Fibroblast of skin of right quadriceps (primary cell): ENCODE measurements at regions not wholly inside any gene's neighbourhood (a gene's known extent, or its start where the extent isn't known, plus 50 kb on each side); places are given as distances from the start of the nearest gene placed in this dataset.
A peak's percentile ranks its signal among the peaks of the same experiment; 100 is the strongest.
"Not testable (repeated sequence)": the region's sequence is repeated elsewhere in the genome, so short reads cannot be mapped to it uniquely, and the experiment has no call there.

ENCODE experiments used
- DNase-seq: peaks from one replicate; pipeline ENCODE4 v3.0.0-alpha.2; 2013

DNA sequence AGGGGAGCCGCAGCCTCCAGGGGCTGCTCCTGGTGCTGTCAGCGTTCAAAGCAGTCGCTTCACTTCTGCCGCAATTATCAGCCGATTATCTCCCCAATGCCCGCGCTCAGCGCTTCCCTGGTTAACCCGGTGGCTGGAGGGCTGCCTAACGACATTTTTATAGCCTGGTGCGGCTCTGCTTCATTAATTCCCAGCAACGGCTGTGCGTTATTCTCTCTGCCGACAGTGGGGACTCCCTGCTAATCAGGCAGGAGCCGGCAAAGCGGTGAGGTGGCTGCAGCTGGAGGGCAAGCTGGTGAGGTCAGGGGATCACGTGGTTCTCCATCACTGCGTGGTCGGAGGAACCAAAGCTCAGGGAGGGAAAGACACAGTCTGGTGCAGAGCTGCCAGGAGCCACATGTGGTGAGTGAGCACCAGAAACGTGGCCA, 62.9 kb downstream of the GLRX5 start:
- DNase-seq, result peak; percentile 13

GRCh38 chr14:95601650-95602049, 66.8 kb downstream of the GLRX5 start:
- no peak for DNase-seq

- DNase-seq, result no peak
Observed at GRCh38 chr14:95603415-95603814, 68.6 kb downstream of the GLRX5 start.

- DNase-seq, result no peak
Observed at GRCh38 chr14:95606266-95606665, 71.4 kb downstream of the GLRX5 start.

DNA sequence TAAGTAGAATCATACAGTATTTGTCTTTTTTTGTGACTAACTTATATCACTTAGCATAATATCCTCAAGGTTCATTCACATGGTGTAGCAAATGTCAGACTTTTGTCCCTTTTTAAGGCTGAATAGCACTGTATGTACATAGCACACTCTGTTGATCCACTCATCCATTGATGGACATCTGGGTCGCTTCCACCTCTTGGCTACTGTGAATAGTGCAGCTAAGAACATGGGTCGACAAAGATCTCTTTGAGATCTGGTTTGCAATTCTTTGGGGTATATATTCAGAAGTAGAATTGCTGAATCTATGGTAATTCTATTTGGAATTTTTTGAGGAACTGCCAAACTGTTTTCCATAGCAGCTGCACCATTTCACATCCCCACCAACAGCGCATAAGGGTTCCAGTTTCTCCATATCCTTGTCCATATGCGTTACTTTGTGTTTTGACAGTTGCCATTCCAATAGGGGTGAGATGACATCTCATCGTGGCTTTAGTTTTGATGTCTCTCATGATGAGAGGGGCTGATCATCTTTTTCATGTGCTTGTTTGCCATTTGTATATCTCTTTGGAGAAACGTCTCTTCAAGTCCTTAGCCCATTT, 73.9 kb downstream of the GLRX5 start:
- no peak for DNase-seq

- DNase-seq, result peak; percentile 21
Observed at GRCh38 chr14:95609398-95609990, 74.6 kb downstream of the GLRX5 start.

DNA sequence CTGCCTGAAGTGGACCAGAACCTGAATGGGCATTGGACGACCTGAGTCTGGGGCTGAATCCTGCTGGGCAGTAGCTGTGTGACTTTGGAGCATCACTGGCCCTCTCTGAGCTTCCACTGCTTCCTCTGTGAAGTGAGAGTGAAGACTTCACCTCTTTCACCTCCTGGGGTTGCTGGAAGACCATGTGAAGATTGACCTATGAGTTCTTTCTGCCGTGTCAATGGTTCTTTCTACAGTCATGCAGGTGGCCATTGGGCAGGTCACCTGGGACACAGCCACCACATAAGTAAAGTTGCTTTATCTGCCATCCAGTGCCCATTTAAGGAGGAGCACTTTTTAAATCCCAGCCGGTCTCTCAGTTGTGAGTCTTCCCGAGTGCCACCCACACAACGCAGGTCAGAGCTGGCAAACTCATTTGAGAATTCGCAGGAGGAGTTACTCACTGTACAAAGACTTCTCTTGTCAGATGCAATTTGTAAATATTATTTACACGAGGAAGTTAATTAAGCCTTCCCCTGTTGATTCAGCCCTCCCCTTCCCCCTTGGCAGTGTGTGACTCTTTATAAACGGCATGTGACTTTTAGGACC, 74.8 kb upstream of the TCL1B start:
- DNase-seq, result no peak

- DNase-seq, result no peak
Observed at GRCh38 chr14:95614349-95614748, 71.9 kb upstream of the TCL1B start.

DNA sequence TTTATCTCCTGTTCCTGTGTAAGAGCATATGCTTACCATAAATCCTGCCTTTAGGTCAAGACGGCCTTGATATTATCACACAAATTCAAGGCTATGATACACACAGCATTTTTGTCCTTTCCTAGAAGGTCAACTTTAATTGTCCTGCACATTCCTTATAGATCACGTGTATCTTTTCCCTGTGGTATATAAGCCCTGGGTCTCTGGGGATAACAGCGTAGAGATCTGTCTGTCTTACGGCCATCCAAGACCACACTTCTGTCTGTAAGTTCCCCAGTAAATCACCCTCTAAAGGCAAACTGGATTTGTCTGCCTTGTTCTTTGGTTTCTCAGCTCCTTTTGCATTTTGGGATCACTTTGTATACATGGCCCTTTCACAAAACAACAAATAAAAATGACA, 69.5 kb upstream of the TCL1B start:
- DNase-seq, result no peak

DNA sequence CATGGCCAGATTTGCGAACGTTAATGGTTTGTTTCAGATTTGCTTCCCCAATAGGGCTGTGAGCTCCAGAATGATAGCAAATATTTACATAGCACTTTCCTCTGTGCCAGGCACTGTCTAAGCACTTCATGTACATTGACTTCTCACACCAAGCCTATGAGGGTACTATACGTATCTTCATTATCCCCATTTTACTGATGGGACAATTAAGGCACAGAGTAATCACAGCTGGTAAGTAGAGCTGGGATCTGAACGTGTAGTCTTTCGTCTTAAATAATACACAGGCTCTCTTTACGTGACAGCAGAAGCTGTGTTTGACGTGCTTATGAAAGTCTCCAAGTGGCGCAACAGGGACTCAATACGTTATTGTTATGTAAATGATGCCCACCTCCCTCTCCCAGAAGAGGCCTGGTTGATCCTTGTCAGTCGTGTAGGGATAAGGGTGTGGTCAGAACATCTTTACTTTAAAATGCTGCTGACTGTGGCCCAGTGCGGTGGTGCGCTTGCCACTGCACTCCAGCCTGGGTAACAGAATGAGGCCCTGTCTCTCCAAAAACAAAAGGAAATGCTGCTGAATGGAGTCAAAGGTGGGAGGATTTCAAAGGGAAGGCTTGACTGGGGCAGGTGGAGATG, 66.3 kb upstream of the TCL1B start:
- no peak for DNase-seq

GRCh38 chr14:95620659-95621059, 65.6 kb upstream of the TCL1B start:
- DNase-seq, result no peak

GRCh38 chr14:95623195-95623594, 63.0 kb upstream of the TCL1B start:
- no peak for DNase-seq

DNA sequence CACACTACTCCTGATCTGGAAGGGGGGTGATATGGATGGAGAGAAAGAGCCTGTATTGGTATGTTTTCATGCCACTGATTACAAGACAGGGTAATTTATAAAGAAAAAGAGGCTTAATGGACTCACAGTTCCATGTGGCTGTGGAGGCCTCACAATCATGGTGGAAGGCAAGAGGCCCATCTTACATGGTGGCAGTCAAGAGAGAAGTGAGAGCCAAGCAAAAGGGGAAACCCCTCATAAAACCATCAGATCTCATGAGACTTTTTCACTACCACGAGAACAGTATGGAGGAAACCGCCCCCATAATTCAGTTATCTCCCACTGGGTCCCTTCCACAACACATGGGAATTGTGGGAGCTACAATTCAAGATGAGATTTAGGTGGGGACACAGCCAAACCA, 60.5 kb upstream of the TCL1B start:
- DNase-seq, result not testable (repeated sequence)

DNA sequence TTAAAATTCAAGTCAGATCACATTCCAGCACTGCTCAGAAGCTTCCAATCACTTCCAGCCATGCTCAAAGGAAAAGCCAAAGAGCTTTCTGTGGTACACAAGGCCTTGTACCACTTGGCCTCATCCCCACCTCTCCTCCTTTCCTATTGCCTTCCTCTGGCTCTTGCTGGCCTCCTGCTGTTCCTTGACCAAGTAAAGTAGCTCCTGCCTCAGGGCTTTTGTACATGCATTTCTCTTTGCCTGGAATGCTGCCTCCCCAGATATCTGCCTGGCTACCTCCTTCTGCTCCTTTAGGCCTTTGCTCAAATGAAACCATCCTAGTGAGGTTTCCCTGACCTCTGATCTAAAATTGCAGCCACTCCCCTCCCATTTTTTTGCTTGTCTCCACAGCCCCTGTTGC, 51.2 kb upstream of the TCL1B start:
- no peak for DNase-seq
